Nephron (organoid): ENCODE measurements at regions not wholly inside any gene's neighbourhood (a gene's known extent, or its start where the extent isn't known, plus 50 kb on each side); places are given as distances from the start of the nearest gene placed in this dataset.
"Not testable (repeated sequence)": the region's sequence is repeated elsewhere in the genome, so short reads cannot be mapped to it uniquely, and the experiment has no call there.

ENCODE experiments used
- H3K27ac Mint-ChIP-seq, 3 experiments: 2 replicates each; pipeline ENCODE4 v1.8.0; 2020; ENCODE audit warnings: mixed read lengths in 3 of 3, mild to moderate bottlenecking in 2 of 3, moderate library complexity in 1 of 3
- H3K27me3 Mint-ChIP-seq: 2 replicates; pipeline ENCODE4 v1.8.0; 2021; ENCODE audit warnings: low read depth, mild to moderate bottlenecking, moderate library complexity, mixed read lengths
- H3K36me3 Mint-ChIP-seq: 2 replicates; pipeline ENCODE4 v1.8.0; 2020; ENCODE audit warnings: low read depth, mixed read lengths
- H3K4me1 Mint-ChIP-seq: 2 replicates; pipeline ENCODE4 v1.8.0; 2020; ENCODE audit warnings: mixed read lengths
- H3K4me3 Mint-ChIP-seq, 3 experiments: 2 replicates each; pipeline ENCODE4 v1.8.0; 2020; ENCODE audit warnings: mild to moderate bottlenecking in 3 of 3, mixed read lengths in 3 of 3, moderate library complexity in 2 of 3
- H3K9me3 Mint-ChIP-seq: 2 replicates; pipeline ENCODE4 v1.8.0; 2020; ENCODE audit warnings: mixed read lengths
- TF ChIP-seq, protein P1 (sequence below), 3 experiments: fragments of 200-600 bp; sonication (generic); IDR thresholded peaks; one replicate each; pipeline ENCODE4 v1.5.0; 2021; ENCODE audit warnings: antibody characterized with exemption in 3 of 3; ENCODE audit not compliant: unreplicated experiment in 3 of 3

DNA sequence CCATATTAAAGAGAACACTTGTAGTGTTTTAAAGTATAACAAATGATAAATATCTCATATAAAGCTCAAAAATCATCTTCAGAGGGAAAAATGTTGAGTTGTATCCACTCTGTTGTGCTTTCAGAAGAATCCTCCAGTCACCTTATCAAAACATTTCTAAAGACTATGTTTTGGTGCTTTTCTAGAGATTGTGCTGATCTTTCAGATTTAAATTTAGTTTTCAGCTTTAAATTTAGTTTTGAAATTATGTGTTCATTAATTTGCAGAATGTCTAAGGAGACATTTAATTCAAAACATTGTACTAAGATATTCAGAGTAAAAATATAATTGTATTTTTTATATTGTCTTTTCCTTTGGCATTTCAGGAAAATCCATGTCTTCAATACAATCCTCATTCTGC is 303.1 kb upstream of the KYNU start:
- Mint-ChIP-seq H3K36me3 (no peaks in the 10 kb centered on the region), H3K27me3 (no peaks in the 10 kb centered on the region), H3K4me1 (no peaks in the 10 kb centered on the region), H3K4me3 (no peak overlapping the region), H3K9me3 (no peaks in the 10 kb centered on the region), H3K27ac (no peak overlapping the region)
- TF ChIP-seq, protein P1, sequence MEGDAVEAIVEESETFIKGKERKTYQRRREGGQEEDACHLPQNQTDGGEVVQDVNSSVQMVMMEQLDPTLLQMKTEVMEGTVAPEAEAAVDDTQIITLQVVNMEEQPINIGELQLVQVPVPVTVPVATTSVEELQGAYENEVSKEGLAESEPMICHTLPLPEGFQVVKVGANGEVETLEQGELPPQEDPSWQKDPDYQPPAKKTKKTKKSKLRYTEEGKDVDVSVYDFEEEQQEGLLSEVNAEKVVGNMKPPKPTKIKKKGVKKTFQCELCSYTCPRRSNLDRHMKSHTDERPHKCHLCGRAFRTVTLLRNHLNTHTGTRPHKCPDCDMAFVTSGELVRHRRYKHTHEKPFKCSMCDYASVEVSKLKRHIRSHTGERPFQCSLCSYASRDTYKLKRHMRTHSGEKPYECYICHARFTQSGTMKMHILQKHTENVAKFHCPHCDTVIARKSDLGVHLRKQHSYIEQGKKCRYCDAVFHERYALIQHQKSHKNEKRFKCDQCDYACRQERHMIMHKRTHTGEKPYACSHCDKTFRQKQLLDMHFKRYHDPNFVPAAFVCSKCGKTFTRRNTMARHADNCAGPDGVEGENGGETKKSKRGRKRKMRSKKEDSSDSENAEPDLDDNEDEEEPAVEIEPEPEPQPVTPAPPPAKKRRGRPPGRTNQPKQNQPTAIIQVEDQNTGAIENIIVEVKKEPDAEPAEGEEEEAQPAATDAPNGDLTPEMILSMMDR (IDR thresholded peaks at IDR 0.05; ENCODE audit: unreplicated experiment in 3 of 3) = no peak

DNA sequence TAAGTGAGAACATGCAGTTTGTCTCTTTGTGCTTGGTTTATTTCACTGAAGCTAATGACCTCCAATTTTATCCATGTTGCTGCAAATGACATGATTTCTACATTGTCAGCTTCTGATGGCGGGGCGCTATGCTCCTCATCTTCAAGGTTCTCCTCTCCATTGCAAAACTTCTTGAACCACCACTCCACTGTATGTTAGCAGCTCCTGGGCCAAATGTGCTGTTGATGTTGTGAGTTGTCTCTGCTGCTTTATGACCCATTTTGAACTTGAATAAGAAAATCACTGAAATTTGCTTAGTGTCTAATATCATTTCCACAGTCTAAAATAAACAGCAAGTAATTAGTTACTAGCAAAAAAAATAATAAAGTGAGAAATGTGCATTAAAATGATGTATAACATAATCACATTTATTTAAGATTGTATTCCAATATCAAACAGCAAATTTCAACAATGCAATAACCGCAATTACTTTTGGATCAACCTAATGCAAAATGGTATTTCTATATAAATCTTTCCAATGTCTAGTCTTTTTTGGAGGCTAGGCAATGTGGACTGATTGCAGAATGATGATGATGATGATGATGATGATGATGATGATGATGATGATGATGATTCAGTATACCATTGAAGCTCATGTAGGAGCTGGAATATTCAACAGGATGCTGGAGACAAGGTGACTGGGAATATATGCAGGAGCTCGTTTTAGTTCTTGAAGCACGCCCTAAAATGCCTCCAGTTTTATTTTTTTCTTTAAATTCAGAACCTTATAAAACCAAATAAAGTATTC is 304.9 kb upstream of the KYNU start:
- Mint-ChIP-seq H3K27me3 (no peaks in the 10 kb centered on the region), H3K4me3 (no peak overlapping the region), H3K27ac (no peak overlapping the region), H3K4me1 (no peaks in the 10 kb centered on the region), H3K9me3 (no peaks in the 10 kb centered on the region), H3K36me3 (no peaks in the 10 kb centered on the region)
- TF ChIP-seq, protein P1 (IDR thresholded peaks at IDR 0.05; ENCODE audit: unreplicated experiment in 3 of 3) = no peak

DNA sequence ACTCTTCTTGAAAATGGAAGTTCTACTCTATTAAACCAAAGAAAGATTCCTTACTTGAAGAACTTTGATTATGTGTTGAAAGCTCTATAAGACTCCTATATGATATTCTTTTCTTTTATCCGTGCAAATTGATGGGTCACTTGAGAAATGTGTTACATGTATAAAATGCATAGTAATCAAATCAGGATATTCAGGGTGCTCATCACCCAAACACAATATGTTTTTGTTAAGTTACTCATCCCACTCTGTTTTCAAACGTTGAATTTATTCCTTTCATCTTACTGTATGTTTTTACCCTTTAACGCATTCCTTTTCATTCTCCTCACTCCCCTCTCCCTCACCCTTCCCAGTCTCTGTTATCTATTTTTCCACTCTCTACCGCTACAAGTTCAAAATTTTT is 305.5 kb upstream of the KYNU start:
- Mint-ChIP-seq H3K27me3 (no peaks in the 10 kb centered on the region), H3K27ac (no peak overlapping the region), H3K9me3 (no peaks in the 10 kb centered on the region), H3K36me3 (no peaks in the 10 kb centered on the region), H3K4me3 (no peak overlapping the region), H3K4me1 (no peaks in the 10 kb centered on the region)
- TF ChIP-seq, protein P1 (IDR thresholded peaks at IDR 0.05; ENCODE audit: unreplicated experiment in 3 of 3) = no peak

DNA sequence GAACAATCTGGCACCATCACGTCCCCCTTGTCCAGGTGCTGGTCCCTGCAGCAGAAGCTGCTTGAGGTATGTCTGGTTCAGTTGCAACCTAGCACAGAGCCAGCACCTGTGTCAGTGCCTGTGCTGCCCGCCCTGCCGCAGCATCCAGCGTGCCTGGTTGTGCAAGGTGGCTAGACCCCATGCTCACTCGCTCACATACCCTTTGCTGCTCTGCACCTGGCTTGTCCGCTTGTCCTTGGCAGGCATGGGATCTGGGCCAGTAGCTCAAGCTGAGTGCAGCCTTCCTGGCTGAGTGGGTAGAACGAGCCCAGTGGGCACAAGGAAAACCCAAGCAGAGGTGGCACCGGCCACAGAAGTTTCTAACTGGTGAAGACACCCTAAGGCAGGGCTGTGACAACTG is 314.6 kb upstream of the KYNU start:
- H3K27ac Mint-ChIP-seq = no peak overlapping the region
- H3K4me3 Mint-ChIP-seq = no peak overlapping the region

DNA sequence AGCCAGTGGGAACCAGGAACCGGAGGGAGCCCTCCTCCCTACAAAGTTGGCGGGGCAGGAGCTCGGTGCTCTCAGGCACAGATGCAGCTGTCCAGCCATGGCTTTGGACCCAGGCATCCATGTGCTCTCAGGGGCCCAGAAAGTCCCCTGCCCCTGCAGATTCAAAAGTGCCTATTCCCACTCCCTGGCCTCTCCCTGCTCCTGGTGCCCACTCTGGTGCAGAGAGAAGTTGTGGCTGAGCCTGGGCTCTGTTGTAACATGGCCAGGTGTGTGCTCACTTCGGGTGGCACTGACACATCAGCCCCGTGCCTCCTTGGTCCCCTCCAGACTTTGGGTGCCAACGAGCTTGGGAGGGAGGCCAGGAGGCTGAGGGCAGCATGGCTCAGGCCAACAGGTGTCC is 315.8 kb upstream of the KYNU start:
- no peaks in the 10 kb centered on the region for H3K9me3 Mint-ChIP-seq
- H3K4me3 Mint-ChIP-seq = no peak overlapping the region
- TF ChIP-seq, protein P1 (IDR thresholded peaks at IDR 0.05; ENCODE audit: unreplicated experiment in 3 of 3) = no peak
- no peak overlapping the region for H3K27ac Mint-ChIP-seq
- no peaks in the 10 kb centered on the region for H3K4me1 Mint-ChIP-seq
- H3K36me3 Mint-ChIP-seq = no peaks in the 10 kb centered on the region
- no peaks in the 10 kb centered on the region for H3K27me3 Mint-ChIP-seq

More for the DNA sequence above, 314.6 kb upstream of the KYNU start:
- TF ChIP-seq, protein P1 (IDR thresholded peaks at IDR 0.05; ENCODE audit: unreplicated experiment in 3 of 3) = no peak
- H3K36me3 Mint-ChIP-seq = no peaks in the 10 kb centered on the region
- no peaks in the 10 kb centered on the region for H3K27me3 Mint-ChIP-seq
- no peaks in the 10 kb centered on the region for H3K4me1 Mint-ChIP-seq
- H3K9me3 Mint-ChIP-seq = no peaks in the 10 kb centered on the region

DNA sequence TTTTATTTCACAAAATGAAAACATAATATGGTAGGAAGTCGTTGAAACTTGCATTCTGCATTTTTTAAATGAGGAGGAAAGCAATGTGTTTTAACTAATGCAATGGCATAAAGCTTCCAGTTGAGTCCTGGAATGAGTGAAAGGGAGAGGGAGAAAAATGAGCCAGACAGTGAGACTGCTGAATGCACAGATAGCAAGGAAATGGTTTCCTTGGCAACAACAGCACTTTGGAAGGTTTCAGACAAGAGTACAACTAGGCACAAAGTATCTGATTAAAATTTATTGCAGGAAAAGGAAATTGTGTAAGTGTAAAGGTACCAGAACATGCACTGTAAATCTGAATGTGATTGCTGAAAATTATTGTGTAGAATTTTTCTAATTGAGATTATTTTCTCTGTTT is 320.1 kb upstream of the KYNU start:
- no peaks in the 10 kb centered on the region for H3K27me3 Mint-ChIP-seq
- H3K36me3 Mint-ChIP-seq = no peaks in the 10 kb centered on the region
- no peak overlapping the region for H3K4me3 Mint-ChIP-seq
- H3K27ac Mint-ChIP-seq = peak overlapping the region in 1 of 3 experiments; percentile 16
- TF ChIP-seq, protein P1 (IDR thresholded peaks at IDR 0.05; ENCODE audit: unreplicated experiment in 3 of 3) = no peak
- no peaks in the 10 kb centered on the region for H3K4me1 Mint-ChIP-seq
- H3K9me3 Mint-ChIP-seq = no peaks in the 10 kb centered on the region

DNA sequence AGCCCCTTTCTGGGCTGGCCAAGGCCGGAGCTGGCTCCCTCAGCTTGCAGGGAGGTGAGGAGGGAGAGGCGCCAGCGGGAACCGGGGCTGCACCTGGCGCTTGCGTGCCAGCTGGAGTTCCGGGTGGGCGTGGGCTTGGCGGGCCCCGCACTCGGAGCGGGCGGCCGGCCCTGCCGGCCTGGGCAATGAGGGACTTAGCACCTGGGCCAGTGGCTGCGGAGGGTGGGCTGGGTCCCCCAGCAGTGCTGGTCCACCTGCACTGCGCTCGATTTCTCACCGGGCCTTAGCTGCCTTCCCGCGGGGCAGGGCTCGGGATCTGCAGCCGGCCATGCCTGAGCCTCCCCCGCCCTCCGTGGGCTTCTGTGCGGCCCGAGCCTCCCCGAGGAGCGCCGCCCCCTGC is 331.5 kb upstream of the KYNU start:
- H3K36me3 Mint-ChIP-seq, H3K4me3 Mint-ChIP-seq, H3K27ac Mint-ChIP-seq, H3K27me3 Mint-ChIP-seq, H3K4me1 Mint-ChIP-seq: not testable (repeated sequence)
- peaks cover 18% of the 10 kb centered on the region for H3K9me3 Mint-ChIP-seq
